Thyroid gland (tissue), 4 donors: ENCODE measurements at regions not wholly inside any gene's neighbourhood (a gene's known extent, or its start where the extent isn't known, plus 50 kb on each side); places are given as distances from the start of the nearest gene placed in this dataset.

ENCODE experiments used
- CTCF ChIP-seq, 6 experiments: fragments of 200-600 bp in 3 of 6; fragments of 450-650 bp in 3 of 6; sonication (generic) in 3 of 6; IDR thresholded peaks; one replicate each; pipeline ENCODE4 v1.5.1; 2016 to 2019; ENCODE audit warnings: antibody characterized with exemption in 6 of 6, mild to moderate bottlenecking in 2 of 6, inconsistent platforms in 1 of 6, moderate library complexity in 1 of 6
- POLR2A ChIP-seq, 2 donors: fragments of 450-650 bp; IDR thresholded peaks; one replicate each; pipeline ENCODE4 v1.6.1; 2017; ENCODE audit warnings: antibody characterized with exemption in 2 of 2, mild to moderate bottlenecking in 2 of 2, moderate library complexity in 1 of 2

GRCh38 chrX:150225756-150226155, 137.4 kb upstream of the MAMLD1 start:
- TF ChIP-seq CTCF (IDR thresholded peaks at IDR 0.05) (no peak), POLR2A (IDR thresholded peaks at IDR 0.05) (no peak)
